ENCODE measurements at regions not wholly inside any gene's neighbourhood (a gene's known extent, or its start where the extent isn't known, plus 50 kb on each side); places are given as distances from the start of the nearest gene placed in this dataset.

DNA sequence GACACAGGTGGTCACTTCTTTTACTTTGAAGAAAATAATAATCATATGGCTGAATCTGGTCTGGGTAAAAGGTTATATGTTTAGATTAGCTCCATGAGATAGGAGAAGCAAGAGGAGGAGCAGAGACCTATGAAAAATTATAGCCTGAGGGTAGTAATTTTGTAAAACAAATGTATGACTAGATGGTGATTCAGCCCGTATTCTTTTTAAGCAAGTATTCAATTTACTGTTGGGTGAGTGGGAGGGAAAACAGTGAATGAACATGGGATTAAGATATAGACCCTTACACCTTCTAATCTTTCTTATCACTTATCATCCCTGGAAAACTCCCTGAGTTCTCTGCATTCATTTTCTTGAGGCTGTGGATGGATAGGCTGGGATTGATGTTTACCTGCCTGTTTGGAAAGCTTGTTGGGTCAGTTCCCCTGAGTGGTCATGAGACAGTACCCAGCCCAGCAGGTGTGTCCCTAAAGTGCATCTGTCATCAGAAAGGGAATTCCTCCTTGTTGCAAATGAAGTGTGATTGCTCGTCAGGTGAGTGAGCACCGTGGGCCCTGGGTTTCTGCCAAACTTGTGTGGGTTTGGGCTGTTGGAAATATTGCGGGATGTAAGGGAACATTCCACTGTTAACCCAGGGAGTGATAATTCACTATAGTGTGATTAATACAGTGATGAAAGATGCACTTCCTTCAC, 101.2 kb upstream of the GDNF start:
- Histone ChIP-seq H3K27me3 (no peaks in the 10 kb centered on the region), H3K27ac (no peak overlapping the region), H3K9me3 (peaks cover 0 to 5% (median 0%) of the 10 kb centered on the region in 3 donors), H3K36me3 (no peaks in the 10 kb centered on the region), H3K4me3 (no peak overlapping the region), H3K4me1 (no peaks in the 10 kb centered on the region)
- WGBS, 2 donors: 45 to 53% methylated on average over 1 to 4 of the region's 4 CpGs
- no peak for DNase-seq
- TF ChIP-seq, protein P1, sequence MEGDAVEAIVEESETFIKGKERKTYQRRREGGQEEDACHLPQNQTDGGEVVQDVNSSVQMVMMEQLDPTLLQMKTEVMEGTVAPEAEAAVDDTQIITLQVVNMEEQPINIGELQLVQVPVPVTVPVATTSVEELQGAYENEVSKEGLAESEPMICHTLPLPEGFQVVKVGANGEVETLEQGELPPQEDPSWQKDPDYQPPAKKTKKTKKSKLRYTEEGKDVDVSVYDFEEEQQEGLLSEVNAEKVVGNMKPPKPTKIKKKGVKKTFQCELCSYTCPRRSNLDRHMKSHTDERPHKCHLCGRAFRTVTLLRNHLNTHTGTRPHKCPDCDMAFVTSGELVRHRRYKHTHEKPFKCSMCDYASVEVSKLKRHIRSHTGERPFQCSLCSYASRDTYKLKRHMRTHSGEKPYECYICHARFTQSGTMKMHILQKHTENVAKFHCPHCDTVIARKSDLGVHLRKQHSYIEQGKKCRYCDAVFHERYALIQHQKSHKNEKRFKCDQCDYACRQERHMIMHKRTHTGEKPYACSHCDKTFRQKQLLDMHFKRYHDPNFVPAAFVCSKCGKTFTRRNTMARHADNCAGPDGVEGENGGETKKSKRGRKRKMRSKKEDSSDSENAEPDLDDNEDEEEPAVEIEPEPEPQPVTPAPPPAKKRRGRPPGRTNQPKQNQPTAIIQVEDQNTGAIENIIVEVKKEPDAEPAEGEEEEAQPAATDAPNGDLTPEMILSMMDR (IDR thresholded peaks at IDR 0.05): no peak
- TF ChIP-seq POLR2A (IDR thresholded peaks at IDR 0.05): no peak
- intact Hi-C loops (cut with DNase I): no loop called here

DNA sequence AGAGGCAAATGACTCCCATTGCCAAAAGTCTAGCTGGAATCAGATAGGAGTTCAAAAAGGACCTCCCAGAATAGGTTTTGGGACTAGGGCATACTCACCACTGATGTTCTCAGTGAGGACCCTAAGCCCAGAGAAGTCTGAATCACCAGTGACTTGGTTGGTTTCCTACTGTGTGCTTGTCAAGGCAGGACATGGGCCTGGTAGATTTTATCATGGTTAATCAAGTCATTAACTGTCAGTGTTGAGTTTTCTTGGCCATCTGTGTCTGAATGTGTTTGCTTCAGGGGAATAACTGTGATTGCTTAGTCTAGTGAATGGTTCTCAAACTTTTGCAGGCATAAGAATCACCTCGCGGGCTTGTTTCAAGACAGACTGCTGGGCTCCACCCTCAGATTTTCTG, 99.0 kb upstream of the GDNF start:
- Histone ChIP-seq H3K4me3 (no peak overlapping the region), H3K9me3 (peaks cover 0 to 5% (median 0%) of the 10 kb centered on the region in 3 donors), H3K27ac (no peak overlapping the region), H3K36me3 (no peaks in the 10 kb centered on the region), H3K4me1 (no peaks in the 10 kb centered on the region), H3K27me3 (no peaks in the 10 kb centered on the region)
- no peak for DNase-seq
- intact Hi-C loops (cut with DNase I): no loop called here
- 39 to 71% methylated on average over 2 of the region's 2 CpGs for WGBS, 2 donors
- no peak for TF ChIP-seq POLR2A (IDR thresholded peaks at IDR 0.05)
- TF ChIP-seq, protein P1 (IDR thresholded peaks at IDR 0.05): no peak

DNA sequence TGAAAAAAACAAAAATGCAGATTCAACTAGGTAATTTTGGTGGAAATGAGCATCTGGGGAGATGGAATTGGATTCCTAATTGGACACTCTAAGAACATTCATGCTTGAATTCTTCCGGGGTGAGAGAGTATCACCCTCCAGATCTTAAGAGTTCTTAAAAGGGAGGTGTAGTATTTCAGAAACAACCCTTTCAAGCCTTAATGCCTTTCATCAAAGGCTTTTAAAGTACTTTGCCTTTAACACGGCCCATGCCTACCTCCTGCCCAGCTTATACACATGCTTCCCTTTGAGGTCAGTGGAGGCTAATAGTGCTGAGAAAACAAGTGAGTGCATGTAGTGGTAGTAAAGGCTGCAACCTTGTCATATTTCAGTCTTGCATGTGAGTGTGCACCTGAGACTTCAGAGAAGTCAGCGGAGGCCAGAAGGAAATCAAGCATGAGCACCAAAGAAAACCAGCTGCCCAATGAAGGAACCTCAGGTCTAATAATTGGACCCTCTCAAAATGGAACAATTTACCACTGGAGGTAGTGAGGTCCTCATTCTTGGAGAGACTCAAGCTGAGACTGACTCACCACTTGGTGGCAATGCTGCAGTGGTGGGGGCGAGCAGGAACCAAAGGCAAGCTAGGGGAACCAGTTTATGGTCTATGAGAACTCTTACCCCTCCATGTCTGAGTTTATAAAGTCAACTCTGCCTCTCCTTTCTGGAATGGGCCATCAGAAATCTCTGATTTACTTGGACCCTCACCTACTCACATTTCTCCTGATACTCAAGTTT, 98.4 kb upstream of the GDNF start:
- H3K4me3 ChIP-seq: no peak overlapping the region
- no peaks in the 10 kb centered on the region for H3K36me3 ChIP-seq
- no peaks in the 10 kb centered on the region for H3K27me3 ChIP-seq
- H3K27ac ChIP-seq: no peak overlapping the region
- H3K4me1 ChIP-seq: no peaks in the 10 kb centered on the region
- DNase-seq: no peak
- TF ChIP-seq POLR2A (IDR thresholded peaks at IDR 0.05): no peak
- TF ChIP-seq, protein P1 (IDR thresholded peaks at IDR 0.05): no peak
- 50 to 61% methylated on average over 4 of the region's 4 CpGs for WGBS, 2 donors
- H3K9me3 ChIP-seq: peaks cover 0 to 5% (median 0%) of the 10 kb centered on the region in 3 donors
- intact Hi-C loops (cut with DNase I): no loop called here

DNA sequence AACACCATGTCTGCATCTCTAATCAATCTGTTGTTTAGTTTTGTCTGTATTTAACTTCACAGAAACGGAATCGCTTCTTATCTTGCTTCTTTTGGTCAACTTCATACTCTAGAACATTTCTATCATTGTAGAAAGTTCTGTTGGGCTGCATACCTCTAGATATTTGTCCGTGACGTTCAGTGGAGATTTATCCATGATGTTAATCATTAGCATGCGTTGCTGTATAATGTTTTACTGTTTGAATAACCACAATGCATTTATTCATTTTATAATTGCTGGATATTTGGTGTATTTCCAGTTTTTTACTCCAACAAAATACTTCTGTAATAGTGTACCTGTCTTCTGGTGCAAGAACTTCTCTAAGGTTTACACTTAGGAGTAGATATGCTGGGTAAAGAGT, 96.2 kb upstream of the GDNF start:
- H3K9me3 ChIP-seq: peaks cover 0 to 5% (median 0%) of the 10 kb centered on the region in 3 donors
- intact Hi-C loops (cut with DNase I): no loop called here
- H3K27me3 ChIP-seq: no peaks in the 10 kb centered on the region
- H3K36me3 ChIP-seq: no peaks in the 10 kb centered on the region
- no peak overlapping the region for H3K4me3 ChIP-seq
- H3K27ac ChIP-seq: no peak overlapping the region
- TF ChIP-seq, protein P1 (IDR thresholded peaks at IDR 0.05): no peak
- TF ChIP-seq POLR2A (IDR thresholded peaks at IDR 0.05): no peak
- DNase-seq: no peak
- no peaks in the 10 kb centered on the region for H3K4me1 ChIP-seq
- WGBS, 2 donors: 86 to 93% methylated on average over 5 of the region's 5 CpGs

DNA sequence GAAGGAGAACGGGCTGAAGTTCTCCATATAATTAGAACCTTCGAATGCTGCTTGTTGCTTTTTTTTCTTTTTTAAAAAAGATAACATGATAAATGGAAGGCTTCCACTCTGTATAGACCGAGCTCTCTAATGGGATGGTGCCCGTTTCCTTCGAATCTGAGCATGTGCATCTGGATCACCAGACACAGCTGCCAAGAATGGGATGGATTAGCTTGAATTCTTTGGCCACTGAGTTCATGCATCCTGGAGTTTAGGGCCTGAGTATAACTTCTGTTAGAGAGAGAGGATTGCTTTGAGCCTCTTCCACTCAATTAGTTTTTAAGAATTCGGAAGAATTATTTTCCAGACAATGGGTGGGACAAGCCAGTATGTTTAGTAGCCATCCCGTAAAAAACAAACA, 93.7 kb upstream of the GDNF start:
- no peaks in the 10 kb centered on the region for H3K36me3 ChIP-seq
- H3K27me3 ChIP-seq: no peaks in the 10 kb centered on the region
- H3K4me1 ChIP-seq: no peaks in the 10 kb centered on the region
- no peak overlapping the region for H3K4me3 ChIP-seq
- peaks cover 0 to 5% (median 0%) of the 10 kb centered on the region in 3 donors for H3K9me3 ChIP-seq
- intact Hi-C loops (cut with DNase I): no loop called here
- TF ChIP-seq, protein P1 (IDR thresholded peaks at IDR 0.05): no peak
- TF ChIP-seq POLR2A (IDR thresholded peaks at IDR 0.05): no peak
- no peak overlapping the region for H3K27ac ChIP-seq
- DNase-seq: no peak
- WGBS, 2 donors: 68 to 80% methylated on average over 7 of the region's 7 CpGs
